SK-N-SH treated with all-trans-retinoic acid at 6 μM for 48 hours (cell line): ENCODE measurements at regions not wholly inside any gene's neighbourhood (a gene's known extent, or its start where the extent isn't known, plus 50 kb on each side); places are given as distances from the start of the nearest gene placed in this dataset.

ENCODE experiments used
- ATAC-seq: fragments of 200-7000 bp; cut with Tn5 transposase; 3 replicates; pipeline ENCODE4 v1.9.1; 2020; ENCODE audit warnings: mild to moderate bottlenecking, moderate library complexity
- ARNTL ChIP-seq: fragments of 450-650 bp; formaldehyde crosslinking; IDR thresholded peaks from 2 replicates; pipeline ENCODE4 v1.5.0; 2020; ENCODE audit warnings: low read depth, mild to moderate bottlenecking, moderate library complexity, borderline replicate concordance
- CSDC2 ChIP-seq: fragments of 250-450 bp; sonication (Bioruptor Pico); IDR thresholded peaks from 2 replicates; pipeline ENCODE4 v1.5.0; 2020; ENCODE audit warnings: mild to moderate bottlenecking, moderate library complexity
- GLIS3 ChIP-seq: fragments of 250-450 bp; sonication (Bioruptor Pico); IDR thresholded peaks from 2 replicates; pipeline ENCODE4 v1.5.0; 2020; ENCODE audit warnings: mild to moderate bottlenecking, moderate library complexity
- ISL1 ChIP-seq: fragments of 250-450 bp; sonication (Bioruptor Pico); IDR thresholded peaks from 2 replicates; pipeline ENCODE4 v2.1.2; 2022; ENCODE audit warnings: mild to moderate bottlenecking, moderate library complexity
- OSR1 ChIP-seq: fragments of 250-450 bp; sonication (Bioruptor Pico); IDR thresholded peaks from 2 replicates; pipeline ENCODE4 v1.8.0; 2022; ENCODE audit warnings: moderate library complexity, mild to moderate bottlenecking, inconsistent platforms
- PATZ1 ChIP-seq: fragments of 250-450 bp; sonication (Bioruptor Pico); IDR thresholded peaks from 2 replicates; pipeline ENCODE4 v1.8.0; 2020; ENCODE audit warnings: mild to moderate bottlenecking, moderate library complexity, borderline replicate concordance
- POU6F1 ChIP-seq: fragments of 250-450 bp; sonication (Bioruptor Pico); IDR thresholded peaks from 2 replicates; pipeline ENCODE4 v1.8.0; 2021; ENCODE audit warnings: low read depth, mild to moderate bottlenecking, moderate library complexity, borderline replicate concordance
- RARB ChIP-seq: fragments of 250-450 bp; sonication (Bioruptor Pico); IDR thresholded peaks from 2 replicates; pipeline ENCODE4 v1.8.0; 2021; ENCODE audit warnings: mild to moderate bottlenecking, moderate library complexity
- SNAI2 ChIP-seq: fragments of 250-450 bp; sonication (Bioruptor Pico); IDR thresholded peaks from 2 replicates; pipeline ENCODE4 v1.5.0; 2020; ENCODE audit warnings: mild to moderate bottlenecking, moderate library complexity
- TCF4 ChIP-seq: fragments of 250-450 bp; sonication (Bioruptor Pico); IDR thresholded peaks from 2 replicates; pipeline ENCODE4 v1.8.0; 2021; ENCODE audit warnings: mild to moderate bottlenecking, moderate library complexity, borderline replicate concordance
- TOX ChIP-seq: fragments of 250-450 bp; sonication (Bioruptor Pico); IDR thresholded peaks from 2 replicates; pipeline ENCODE4 v1.8.0; 2021; ENCODE audit warnings: mild to moderate bottlenecking, moderate library complexity, borderline replicate concordance
- TSHZ2 ChIP-seq: fragments of 250-450 bp; sonication (Bioruptor Pico); IDR thresholded peaks from 2 replicates; pipeline ENCODE4 v1.5.0; 2020; ENCODE audit warnings: mild to moderate bottlenecking, moderate library complexity
- ZC3H10 ChIP-seq: fragments of 250-450 bp; sonication (Bioruptor Pico); IDR thresholded peaks from 2 replicates; pipeline ENCODE4 v1.5.1; 2021; ENCODE audit warnings: mild to moderate bottlenecking, moderate library complexity
- ZFP3 ChIP-seq: fragments of 250-450 bp; sonication (Bioruptor Pico); IDR thresholded peaks from 2 replicates; pipeline ENCODE4 v1.5.0; 2020; ENCODE audit warnings: mild to moderate bottlenecking, moderate library complexity
- ZFP30 ChIP-seq: fragments of 450-650 bp; formaldehyde crosslinking; IDR thresholded peaks from 2 replicates; pipeline ENCODE4 v1.5.0; 2022; ENCODE audit warnings: mild to moderate bottlenecking, moderate library complexity
- ZNF70 ChIP-seq: fragments of 450-650 bp; formaldehyde crosslinking; IDR thresholded peaks from 2 replicates; pipeline ENCODE4 v1.5.0; 2020; ENCODE audit warnings: mild to moderate bottlenecking, moderate library complexity

GRCh38 chr13:23510979-23511735 is 59.1 kb upstream of the TNFRSF19 start (continued):
- TF ChIP-seq TSHZ2 (no peak), SNAI2 (CRISPR knock-in tag) (no peak), POU6F1 (no peak), PATZ1 (CRISPR knock-in tag) (no peak), GLIS3 (CRISPR knock-in tag) (no peak)

- ATAC-seq = no peak
Observed at GRCh38 chr13:23512762-23513395, 57.3 kb upstream of the TNFRSF19 start.

GRCh38 chr13:23513455-23513854 is 56.8 kb upstream of the TNFRSF19 start:
- ATAC-seq = no peak
- no peak for TF ChIP-seq ZFP3 (CRISPR knock-in tag)

More at GRCh38 chr13:23512762-23513395, 57.3 kb upstream of the TNFRSF19 start:
- no peak for TF ChIP-seq RARB (CRISPR knock-in tag)
- TF ChIP-seq POU6F1 = no peak
- TF ChIP-seq TOX (CRISPR knock-in tag) = no peak
- no peak for TF ChIP-seq CSDC2 (CRISPR knock-in tag)
- no peak for TF ChIP-seq ARNTL (CRISPR knock-in tag)
- no peak for TF ChIP-seq ZFP3 (CRISPR knock-in tag)
- TF ChIP-seq TCF4 (CRISPR knock-in tag) = no peak
- TF ChIP-seq ZFP30 = no peak
- TF ChIP-seq OSR1 (CRISPR knock-in tag) = no peak
- TF ChIP-seq ZC3H10 (CRISPR knock-in tag) = no peak
- no peak for TF ChIP-seq ISL1 (CRISPR knock-in tag)
- TF ChIP-seq ZNF70 (CRISPR knock-in tag) = no peak
- no peak for TF ChIP-seq PATZ1 (CRISPR knock-in tag)

GRCh38 chr13:23514076-23514475 is 56.1 kb upstream of the TNFRSF19 start:
- ATAC-seq = no peak

More at GRCh38 chr13:23514076-23514475, 56.1 kb upstream of the TNFRSF19 start:
- TF ChIP-seq POU6F1 = no peak
